DMS53 (cell line): ENCODE measurements at regions not wholly inside any gene's neighbourhood (a gene's known extent, or its start where the extent isn't known, plus 50 kb on each side); places are given as distances from the start of the nearest gene placed in this dataset.
"Not testable (repeated sequence)": the region's sequence is repeated elsewhere in the genome, so short reads cannot be mapped to it uniquely, and the experiment has no call there.

Experiments used
- DNase-seq: peaks from one replicate; lab custom pipeline; 2025; lab: John Stamatoyannopoulos, UW

- no peak for DNase-seq
Observed at GRCh38 chr6:102759415-102759814, 1365.9 kb downstream of the GRIK2 start.

- not testable (repeated sequence) for DNase-seq
Observed at GRCh38 chr6:102758536-102758935, 1365.0 kb downstream of the GRIK2 start.

GRCh38 chr6:102749210-102749971 is 1355.9 kb downstream of the GRIK2 start:
- no peak for DNase-seq

GRCh38 chr6:102746941-102747340 is 1353.4 kb downstream of the GRIK2 start:
- no peak for DNase-seq

GRCh38 chr6:102742754-102743356 is 1349.3 kb downstream of the GRIK2 start:
- no peak for DNase-seq

GRCh38 chr6:102742028-102742427 is 1348.5 kb downstream of the GRIK2 start:
- DNase-seq: peak; percentile 26

- no peak for DNase-seq
Observed at GRCh38 chr6:102736941-102737368, 1343.4 kb downstream of the GRIK2 start.

- DNase-seq: peak; percentile 21
Observed at GRCh38 chr6:102732898-102733297, 1339.4 kb downstream of the GRIK2 start.

GRCh38 chr6:102722086-102722485 is 1328.6 kb downstream of the GRIK2 start:
- DNase-seq: not testable (repeated sequence)

GRCh38 chr6:102717737-102718456 is 1324.4 kb downstream of the GRIK2 start:
- DNase-seq: no peak

- no peak for DNase-seq
Observed at GRCh38 chr6:102717252-102717651, 1323.7 kb downstream of the GRIK2 start.

- no peak for DNase-seq
Observed at GRCh38 chr6:102701019-102701418, 1307.5 kb downstream of the GRIK2 start.

GRCh38 chr6:102686461-102686860 is 1293.0 kb downstream of the GRIK2 start:
- no peak for DNase-seq

- DNase-seq: no peak
Observed at GRCh38 chr6:102680413-102680812, 1286.9 kb downstream of the GRIK2 start.

- DNase-seq: no peak
Observed at GRCh38 chr6:102679865-102680264, 1286.4 kb downstream of the GRIK2 start.

GRCh38 chr6:102677225-102677624 is 1283.7 kb downstream of the GRIK2 start:
- no peak for DNase-seq

GRCh38 chr6:102670735-102671134 is 1277.2 kb downstream of the GRIK2 start:
- DNase-seq: no peak

- no peak for DNase-seq
Observed at GRCh38 chr6:102662851-102663250, 1269.3 kb downstream of the GRIK2 start.

GRCh38 chr6:102660303-102660702 is 1266.8 kb downstream of the GRIK2 start:
- no peak for DNase-seq

GRCh38 chr6:102655823-102656222 is 1262.3 kb downstream of the GRIK2 start:
- no peak for DNase-seq

GRCh38 chr6:102641426-102641825 is 1247.9 kb downstream of the GRIK2 start:
- no peak for DNase-seq

- DNase-seq: no peak
Observed at GRCh38 chr6:102631921-102632320, 1238.4 kb downstream of the GRIK2 start.

- DNase-seq: no peak
Observed at GRCh38 chr6:102623201-102623600, 1229.7 kb downstream of the GRIK2 start.
